ENCODE measurements at regions not wholly inside any gene's neighbourhood (a gene's known extent, or its start where the extent isn't known, plus 50 kb on each side); places are given as distances from the start of the nearest gene placed in this dataset.

GRCh38 chr6:68086199-68086598 is 548.9 kb upstream of the ADGRB3 start:
- Histone ChIP-seq H4K8ac (ENCODE audit: extremely low read depth, insufficient read depth, low read length) (no peak overlapping the region), H3K9ac (replicated peaks in 1 of 4; ENCODE audit: extremely low read depth in 1 of 4, low read depth in 3 of 4, low read length in 3 of 4) (no peak overlapping the region), H3K23ac (ENCODE audit: insufficient read length) (no peak overlapping the region), H2AK5ac (ENCODE audit: low read depth, low read length) (no peak overlapping the region), H3K36me3 (ENCODE audit: control insufficient read depth in 2 of 4, insufficient read depth in 4 of 4, low read length in 3 of 4) (no peaks in the 10 kb centered on the region), H4K5ac (ENCODE audit: insufficient read length, low read depth, low read length) (no peak overlapping the region), H4K20me1 (replicated peaks in 1 of 2; ENCODE audit: control insufficient read depth in 1 of 2, insufficient read depth in 2 of 2, low read length in 2 of 2) (no peaks in the 10 kb centered on the region), H3K4me2 (ENCODE audit: insufficient read depth in 1 of 2, low read depth in 2 of 2, low read length in 2 of 2) (no peak overlapping the region), H3K14ac (ENCODE audit: insufficient read length) (no peak overlapping the region), H2BK120ac (replicated peaks; ENCODE audit: low read depth, low read length) (no peak overlapping the region), H2BK20ac (ENCODE audit: low read length) (no peak overlapping the region), H3K18ac (ENCODE audit: extremely low read depth, low read length) (no peak overlapping the region), H3K4me1 (replicated peaks in 1 of 4; ENCODE audit: control insufficient read depth in 3 of 4, insufficient read depth in 4 of 4, low read length in 3 of 4) (no peaks in the 10 kb centered on the region), H3K23me2 (ENCODE audit: low read depth, low read length) (no peaks in the 10 kb centered on the region), H3K79me1 (ENCODE audit: low read depth, low read length) (no peaks in the 10 kb centered on the region), H4K91ac (replicated peaks; ENCODE audit: insufficient read length, low read length) (no peak overlapping the region), H3K9me3 (ENCODE audit: insufficient read depth in 2 of 2, low read depth in 1 of 2, low read length in 1 of 2) (peaks cover 0 to 4% of the 10 kb centered on the region in 2 experiments; a peak in 2 of 4 replicates), H3K27ac (ENCODE audit: low read depth, low read length) (no peak overlapping the region), H3K4me3 (ENCODE audit: extremely low read depth in 1 of 4, insufficient read depth in 2 of 4, low read depth in 3 of 4, low read length in 4 of 4) (no peak overlapping the region), H3K56ac (replicated peaks; ENCODE audit: insufficient read length, low read depth, low read length) (no peak overlapping the region), H2BK15ac (ENCODE audit: low read length) (no peak overlapping the region), H2BK5ac (ENCODE audit: low read depth, low read length) (no peak overlapping the region), H3K79me2 (ENCODE audit: control insufficient read depth in 1 of 2, insufficient read depth in 2 of 2, low read length in 2 of 2) (no peaks in the 10 kb centered on the region), H2AFZ (ENCODE audit: low read length) (no peak overlapping the region), H3K27me3 (replicated peaks in 1 of 4; ENCODE audit: control insufficient read depth in 3 of 4, extremely low read depth in 1 of 4, insufficient read depth in 3 of 4, low read length in 3 of 4) (no peaks in the 10 kb centered on the region), H2BK12ac (ENCODE audit: low read depth, low read length) (no peak overlapping the region), H3K4ac (replicated peaks; ENCODE audit: insufficient read length, low read depth, low read length) (no peak overlapping the region)
- 96% methylated on average over 4 of the region's 4 CpGs; no CpG with 5 or more reads in 1 of the 2 experiments for WGBS, 2 experiments (ENCODE audit: extremely low coverage in 1 of 2, insufficient coverage in 1 of 2, insufficient read length in 1 of 2, insufficient replicate concordance in 2 of 2, low coverage in 1 of 2, low lambda C conversion rate in 2 of 2, missing lambda C conversion rate in 1 of 2)
- TF ChIP-seq GTF2F1 (IDR thresholded peaks at IDR 0.05; ENCODE audit: borderline replicate concordance, low read depth, low read length) (no peak), CEBPB (IDR thresholded peaks at IDR 0.05; ENCODE audit: low read depth, low read length) (no peak), CTCF (IDR thresholded peaks at IDR 0.05; ENCODE audit: control extremely low read depth in 1 of 3, insufficient read depth in 1 of 3, low read depth in 1 of 3, low read length in 3 of 3) (no peak), CREB1 (IDR thresholded peaks at IDR 0.05) (no peak), FOSL1 (IDR thresholded peaks at IDR 0.05; ENCODE audit: insufficient read depth, low read depth, low read length) (no peak)
- POLR2A ChIA-PET (ENCODE audit: partially characterized antibody): no interaction called here
- CTCF ChIA-PET (ENCODE audit: partially characterized antibody): no interaction called here
- DNase-seq (ENCODE audit: low read depth in 1 of 2, low spot score in 2 of 2) (no peak), FAIRE-seq (no peak)

All from H1 (cell line).